RWPE2 (cell line): ENCODE measurements at regions not wholly inside any gene's neighbourhood (a gene's known extent, or its start where the extent isn't known, plus 50 kb on each side); places are given as distances from the start of the nearest gene placed in this dataset.

Experiments used
- ATAC-seq: fragments of 200-7000 bp; cut with Tn5 transposase; 3 replicates; pipeline ENCODE4 v1.9.1; 2021; ENCODE audit warnings: low read depth
- DNase-seq: peaks from one replicate; pipeline ENCODE4 v3.0.0-alpha.2; 2020; ENCODE audit warnings: low spot score
- H3K27ac ChIP-seq: fragments of 450-650 bp; 2 replicates; pipeline ENCODE4 v1.5.1; 2017; ENCODE audit warnings: mild to moderate bottlenecking; ENCODE audit not compliant: poor library complexity, severe bottlenecking
- H3K27me3 ChIP-seq: fragments of 250-450 bp; sonication (Bioruptor Pico); 2 replicates; pipeline ENCODE4 v1.5.1; 2021; ENCODE audit warnings: mild to moderate bottlenecking, moderate library complexity; ENCODE audit not compliant: insufficient read depth, poor library complexity, severe bottlenecking
- H3K36me3 ChIP-seq: fragments of 250-450 bp; sonication (Bioruptor Pico); 2 replicates; pipeline ENCODE4 v1.5.1; 2020; ENCODE audit warnings: low read depth, mild to moderate bottlenecking, moderate library complexity
- H3K4me1 ChIP-seq: fragments of 250-450 bp; sonication (Bioruptor Pico); 2 replicates; pipeline ENCODE4 v1.5.1; 2021; ENCODE audit warnings: mild to moderate bottlenecking, moderate library complexity; ENCODE audit not compliant: insufficient read depth, poor library complexity, severe bottlenecking
- H3K4me3 ChIP-seq: fragments of 250-450 bp; sonication (Bioruptor Pico); 2 replicates; pipeline ENCODE4 v1.5.1; 2021; ENCODE audit warnings: mild to moderate bottlenecking, moderate library complexity; ENCODE audit not compliant: severe bottlenecking
- H3K9me3 ChIP-seq: fragments of 250-450 bp; sonication (Bioruptor Pico); 2 replicates; pipeline ENCODE4 v1.5.1; 2021; ENCODE audit warnings: mild to moderate bottlenecking, moderate library complexity; ENCODE audit not compliant: severe bottlenecking
- CTCF ChIP-seq: fragments of 450-650 bp; IDR thresholded peaks from one replicate; pipeline ENCODE4 v1.5.1; 2017; ENCODE audit warnings: mild to moderate bottlenecking, moderate library complexity; ENCODE audit not compliant: poor library complexity, severe bottlenecking

GRCh38 chr12:114823724-114824123 lies 139.7 kb upstream of the TBX3 start:
- DNase-seq (no peak), ATAC-seq (no peak)
- Histone ChIP-seq H3K4me3 (no peak overlapping the region), H3K4me1 (no peaks in the 10 kb centered on the region), H3K9me3 (no peaks in the 10 kb centered on the region), H3K27ac (no peak overlapping the region), H3K36me3 (no peaks in the 10 kb centered on the region), H3K27me3 (no peaks in the 10 kb centered on the region)
- no peak for TF ChIP-seq CTCF

GRCh38 chr12:114821570-114821969 lies 137.6 kb upstream of the TBX3 start:
- no peaks in the 10 kb centered on the region for H3K36me3 ChIP-seq
- no peak for ATAC-seq
- H3K4me1 ChIP-seq: no peaks in the 10 kb centered on the region
- no peak overlapping the region for H3K27ac ChIP-seq
- DNase-seq: no peak
- H3K4me3 ChIP-seq: no peak overlapping the region
- no peak for TF ChIP-seq CTCF
- H3K9me3 ChIP-seq: no peaks in the 10 kb centered on the region
- no peaks in the 10 kb centered on the region for H3K27me3 ChIP-seq

- no peak for TF ChIP-seq CTCF
- Histone ChIP-seq H3K36me3 (no peaks in the 10 kb centered on the region), H3K4me3 (no peak overlapping the region), H3K27ac (no peak overlapping the region), H3K4me1 (no peaks in the 10 kb centered on the region), H3K27me3 (no peaks in the 10 kb centered on the region), H3K9me3 (no peaks in the 10 kb centered on the region)
- ATAC-seq (no peak), DNase-seq (no peak)
Observed at GRCh38 chr12:114820796-114821195, 136.8 kb upstream of the TBX3 start.

GRCh38 chr12:114817571-114818425 lies 133.8 kb upstream of the TBX3 start:
- no peak for TF ChIP-seq CTCF
- Histone ChIP-seq H3K4me3 (no peak overlapping the region), H3K27ac (no peak overlapping the region), H3K36me3 (no peaks in the 10 kb centered on the region), H3K9me3 (no peaks in the 10 kb centered on the region), H3K27me3 (no peaks in the 10 kb centered on the region), H3K4me1 (no peaks in the 10 kb centered on the region)
- ATAC-seq: no peak
- DNase-seq: no peak

- ATAC-seq (no peak), DNase-seq (no peak)
- no peak overlapping the region for H3K27ac ChIP-seq
- H3K36me3 ChIP-seq: no peaks in the 10 kb centered on the region
- no peak overlapping the region for H3K4me3 ChIP-seq
- no peaks in the 10 kb centered on the region for H3K27me3 ChIP-seq
- no peaks in the 10 kb centered on the region for H3K4me1 ChIP-seq
- no peaks in the 10 kb centered on the region for H3K9me3 ChIP-seq
- TF ChIP-seq CTCF: no peak
Observed at GRCh38 chr12:114815026-114815795, 131.2 kb upstream of the TBX3 start.
